NOMO-1 treated with DMSO at 0.1 percent for 48 hours (cell line): ENCODE measurements at regions not wholly inside any gene's neighbourhood (a gene's known extent, or its start where the extent isn't known, plus 50 kb on each side); places are given as distances from the start of the nearest gene placed in this dataset.
"Not testable (repeated sequence)": the region's sequence is repeated elsewhere in the genome, so short reads cannot be mapped to it uniquely, and the experiment has no call there.

ENCODE experiments used
- DNase-seq: peaks from one replicate; lab custom pipeline; 2025; ENCODE audit not compliant: unreplicated experiment; lab: John Stamatoyannopoulos, UW

DNA sequence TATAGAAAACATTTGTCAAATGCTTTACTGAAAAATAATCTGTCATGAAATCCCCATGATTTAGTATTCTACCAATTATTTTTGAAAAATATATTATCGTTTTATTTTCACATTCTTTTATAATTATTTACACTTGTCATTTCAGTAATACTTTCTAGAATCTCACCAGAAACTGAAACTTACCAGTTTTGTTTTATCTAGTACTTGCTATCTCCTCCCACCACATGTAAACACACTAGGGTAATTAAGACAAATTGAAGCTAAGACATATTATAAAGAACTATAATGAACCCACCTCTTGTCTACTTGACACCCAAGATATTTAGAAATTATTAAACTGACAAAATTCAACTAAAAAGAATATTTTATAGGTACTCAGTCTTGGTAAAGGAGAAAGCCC lies 51.5 kb upstream of the GRM3 start:
- no peak for DNase-seq

DNA sequence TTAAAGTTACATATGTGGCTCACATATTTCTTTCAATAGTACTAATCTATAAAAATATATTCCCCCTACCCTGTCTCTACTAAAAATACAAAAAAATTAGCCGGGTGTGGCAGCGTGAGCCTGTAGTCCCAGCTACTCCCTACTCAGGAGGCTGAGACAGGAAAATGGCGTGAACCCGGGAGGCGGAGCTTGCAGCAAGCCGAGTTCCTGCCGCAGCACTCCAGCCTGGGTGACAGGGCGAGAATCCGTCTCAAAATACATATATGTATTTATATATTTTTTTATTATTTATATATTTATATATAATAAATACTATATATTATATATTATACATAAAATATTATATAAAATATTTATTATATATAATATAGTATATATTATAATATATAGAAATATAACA lies 69.7 kb upstream of the GRM3 start:
- DNase-seq, result no peak

DNA sequence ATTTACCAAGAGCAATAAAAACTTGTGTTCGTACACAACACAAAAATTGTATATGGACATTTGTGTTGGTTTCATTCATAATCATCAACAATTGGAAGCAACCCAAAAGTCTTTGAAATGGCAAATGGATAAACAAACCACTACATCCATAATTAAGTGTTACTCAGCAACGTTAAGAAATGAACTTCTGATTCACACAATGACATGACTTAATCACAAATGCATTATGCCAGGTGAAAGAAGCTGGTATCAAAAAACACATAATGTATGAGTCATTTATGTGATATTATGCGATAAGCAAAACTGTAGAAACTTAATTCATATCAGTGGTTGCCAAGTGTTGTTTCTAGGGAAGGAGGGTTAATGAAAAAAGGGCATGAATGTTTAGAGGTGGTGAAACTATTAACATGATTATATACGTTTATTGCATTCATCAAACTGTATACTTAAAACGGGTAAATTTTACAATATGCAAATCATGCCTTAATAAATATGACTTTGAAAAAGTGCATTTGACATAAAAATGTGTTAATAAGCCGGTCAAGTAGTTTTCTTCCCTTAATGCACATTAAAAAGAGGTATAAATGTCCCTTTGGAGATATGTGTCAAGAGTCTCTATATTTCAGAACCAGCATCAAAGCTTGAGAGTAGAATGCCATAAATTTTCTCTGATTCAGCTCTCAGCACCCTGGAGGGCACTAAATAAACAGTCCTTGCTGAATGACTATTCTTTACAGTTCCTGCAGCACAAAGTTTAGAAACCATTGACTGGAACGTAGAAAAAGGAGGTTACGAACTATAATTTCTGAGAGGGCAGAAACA lies 84.8 kb upstream of the GRM3 start:
- no peak for DNase-seq

DNA sequence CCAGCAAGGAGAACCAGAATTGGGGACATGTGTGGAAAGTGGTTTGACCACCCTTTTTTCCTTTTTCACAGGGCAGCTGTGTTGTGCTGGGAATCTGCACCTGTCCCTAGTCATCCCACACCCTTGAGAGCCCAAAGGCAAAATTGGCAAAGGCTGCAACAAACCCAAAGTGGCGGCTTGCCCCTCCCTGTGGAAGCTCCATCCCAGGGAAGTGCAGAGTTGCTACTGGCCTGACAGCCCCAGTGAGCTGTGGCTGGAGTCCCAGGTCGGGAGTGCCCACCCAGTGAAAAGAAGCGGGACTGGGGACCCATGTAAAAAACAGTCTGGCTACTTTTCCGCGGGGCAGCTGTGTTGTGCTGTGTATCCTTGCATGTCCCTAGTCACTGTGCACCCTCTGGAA lies 109.1 kb upstream of the GRM3 start:
- DNase-seq, result no peak

DNA sequence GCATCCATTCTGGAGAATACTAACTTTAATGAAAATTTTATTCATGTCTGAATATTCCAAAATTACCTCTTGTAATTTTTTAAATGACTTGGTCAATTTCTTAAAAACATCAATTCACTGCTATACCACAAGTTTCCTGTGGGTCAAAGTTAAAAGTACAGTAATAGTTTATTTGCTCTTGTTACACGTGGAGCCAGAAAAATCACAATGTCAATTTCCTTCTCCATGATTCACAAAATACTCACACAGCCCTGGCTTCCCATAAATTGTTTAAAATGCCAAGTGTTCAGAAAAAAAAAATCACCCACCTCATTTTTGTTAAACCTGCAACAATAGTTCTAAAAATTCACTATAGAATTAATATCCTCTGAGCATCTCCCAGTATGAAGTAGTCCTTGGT lies 139.5 kb upstream of the GRM3 start:
- no peak for DNase-seq

DNA sequence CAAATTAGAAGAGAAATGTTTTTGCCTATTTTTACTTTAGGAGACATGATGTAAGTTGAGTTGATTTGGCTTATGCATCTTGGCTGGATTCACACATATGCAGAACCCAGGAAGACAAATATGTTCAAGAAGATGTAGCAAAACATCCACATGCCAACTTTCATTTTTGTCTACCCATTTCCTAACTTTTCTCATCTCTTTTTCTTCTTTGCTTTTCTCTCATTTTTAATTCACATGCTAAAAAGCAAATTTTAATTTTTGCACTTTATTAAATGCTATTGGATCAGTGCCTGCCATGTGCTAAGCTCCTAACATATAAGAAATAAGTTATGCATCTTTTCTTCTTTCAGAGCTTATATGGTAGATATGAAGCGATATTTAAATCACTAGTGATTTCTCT lies 143.7 kb upstream of the GRM3 start:
- no peak for DNase-seq

DNA sequence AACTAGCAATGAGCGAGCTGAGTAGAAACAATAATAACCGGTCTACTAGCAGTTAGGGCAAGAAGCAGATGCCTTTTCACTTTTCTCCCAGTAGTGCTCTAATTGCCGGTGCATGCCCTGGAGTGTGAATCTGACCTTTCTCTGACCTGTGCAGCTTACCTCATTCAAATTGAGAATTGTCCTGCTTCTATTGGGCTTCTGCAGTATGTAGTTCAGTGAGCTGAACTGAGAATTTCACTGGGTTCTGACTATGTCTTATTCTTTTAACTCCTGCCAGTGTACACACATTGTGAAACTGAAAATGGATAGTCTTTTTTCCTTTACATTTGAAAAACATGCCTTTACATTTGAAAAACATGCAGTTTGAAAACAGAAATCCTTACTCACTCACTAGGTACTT lies 157.9 kb upstream of the GRM3 start:
- DNase-seq, result no peak

DNA sequence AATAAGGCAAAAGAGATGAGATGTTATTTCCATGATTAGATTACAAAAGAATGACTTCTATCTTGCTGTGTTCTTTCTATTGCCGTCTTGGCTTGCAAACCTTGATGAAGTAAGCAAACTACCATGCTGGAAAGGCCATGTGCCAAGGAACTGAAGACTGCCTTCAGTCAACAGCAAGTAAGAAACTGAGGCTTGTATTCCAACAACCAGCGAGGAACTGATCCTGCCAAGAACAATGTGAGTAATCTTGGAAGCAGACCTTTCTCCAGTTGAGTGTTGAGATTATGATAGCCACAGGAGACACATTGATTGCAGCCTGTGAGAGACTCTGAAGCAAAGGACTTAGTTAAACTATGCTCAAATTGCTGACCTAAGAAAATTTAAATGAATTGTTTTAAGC lies 164.6 kb upstream of the GRM3 start:
- DNase-seq, result no peak

DNA sequence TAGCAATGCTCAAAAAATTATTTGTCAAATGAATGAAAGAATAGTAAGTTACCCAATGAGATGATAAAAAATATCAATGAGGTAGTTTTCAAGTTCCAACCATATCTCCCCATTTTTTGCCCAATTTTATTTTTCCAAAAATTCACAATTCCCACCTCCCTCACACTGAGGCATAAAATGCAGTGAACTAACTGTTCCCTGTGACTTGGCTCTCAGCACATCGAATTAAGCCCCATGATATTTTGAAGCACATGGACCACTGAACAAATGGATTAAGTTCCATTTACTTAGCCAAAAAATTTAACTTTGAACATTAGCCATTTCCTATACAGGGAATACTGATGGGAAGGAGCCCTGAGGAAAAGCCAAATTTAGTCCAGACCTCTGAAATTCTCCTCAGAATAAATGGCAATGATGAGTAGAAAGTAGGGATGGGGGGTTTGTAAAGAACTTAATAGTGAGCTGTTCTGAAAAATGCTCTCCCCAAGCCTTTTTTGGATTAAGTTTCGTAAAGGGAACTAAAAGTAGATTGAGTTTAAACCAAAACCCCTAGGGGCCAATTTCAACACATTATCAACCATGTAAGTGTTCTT lies 166.3 kb upstream of the GRM3 start:
- DNase-seq, result no peak

DNA sequence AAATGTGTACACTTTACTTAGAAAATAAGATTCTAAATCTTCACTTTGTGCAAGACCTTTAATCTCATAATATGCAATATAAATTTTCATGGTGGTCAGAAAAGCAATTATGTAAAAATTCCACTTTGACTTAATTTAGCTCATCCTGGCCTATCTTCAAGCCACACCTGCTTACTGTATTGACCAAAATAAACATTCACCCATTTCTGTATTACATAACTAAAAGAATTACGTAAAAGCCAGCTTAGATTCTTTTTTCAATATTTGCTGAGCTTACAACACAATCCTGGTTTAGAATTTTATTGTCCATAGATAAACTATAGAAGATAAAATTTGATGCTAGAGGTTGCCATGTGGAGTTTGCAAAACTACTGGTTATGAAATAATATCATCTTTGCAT lies 172.9 kb upstream of the GRM3 start:
- no peak for DNase-seq

DNA sequence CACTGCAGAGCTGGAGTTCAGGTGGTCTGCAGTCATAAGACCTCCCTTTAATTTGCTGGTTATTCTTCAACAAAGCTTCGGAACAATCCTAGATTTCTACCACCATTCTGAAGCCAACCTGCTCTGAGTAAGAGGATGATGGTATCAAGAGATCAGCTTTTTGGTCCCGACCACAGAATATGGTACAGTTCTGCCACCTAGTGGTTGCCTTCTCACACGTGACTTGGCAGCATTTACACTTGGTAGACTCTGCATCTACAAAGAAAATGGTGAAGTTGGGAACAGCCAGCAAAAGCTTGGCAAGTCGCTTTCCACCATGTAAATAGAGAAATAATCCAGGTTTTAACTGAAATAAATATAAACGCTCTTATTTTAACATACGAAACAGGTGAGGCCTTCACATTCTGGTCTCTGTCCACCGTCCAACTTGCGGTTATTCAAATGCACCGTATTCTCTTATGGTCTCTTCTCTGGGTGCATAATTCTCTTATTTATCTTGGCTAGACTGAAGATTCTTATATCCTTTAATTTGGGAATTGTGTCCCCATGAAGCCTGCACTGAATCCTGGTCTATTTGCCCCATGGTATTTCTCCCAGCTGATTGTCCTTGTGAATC lies 173.9 kb upstream of the GRM3 start:
- DNase-seq, result peak; percentile 78

DNA sequence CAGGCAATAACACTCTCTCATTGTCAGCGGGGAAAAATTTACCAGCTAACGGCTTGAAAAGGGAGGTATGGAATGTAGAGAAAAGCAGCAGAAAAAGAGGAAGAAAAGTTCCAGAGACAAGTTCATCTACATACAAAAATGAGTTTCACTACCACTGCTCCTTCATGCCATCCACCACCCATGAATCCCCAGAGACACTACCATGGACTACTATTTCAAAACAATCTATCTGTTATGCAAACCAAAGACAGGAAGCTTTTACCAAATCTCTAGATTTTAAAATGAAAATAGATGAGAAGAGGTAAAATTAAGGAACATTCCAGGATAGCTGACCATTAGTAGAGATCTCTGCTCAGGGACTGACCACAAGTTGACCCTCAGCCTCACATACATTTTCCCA lies 189.0 kb upstream of the GRM3 start:
- DNase-seq, result no peak

DNA sequence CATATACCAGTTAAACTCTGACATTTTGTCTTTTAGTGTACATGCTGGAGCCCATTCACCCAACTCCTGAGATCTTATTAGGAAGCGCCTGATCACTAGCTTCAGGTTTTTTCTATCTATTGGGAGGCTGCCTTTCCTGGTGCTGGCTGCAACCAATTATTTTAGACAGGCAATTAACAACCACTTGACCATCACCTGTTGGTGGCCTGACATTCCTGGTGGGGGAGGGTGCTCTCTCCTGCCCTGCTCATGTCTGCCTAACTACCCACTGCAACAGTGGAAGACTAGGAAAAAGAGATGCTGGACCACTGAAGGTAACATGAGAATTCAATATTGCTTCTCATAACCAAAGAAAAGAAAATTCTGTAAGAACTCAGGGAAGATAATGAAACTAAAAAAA lies 190.3 kb upstream of the GRM3 start:
- no peak for DNase-seq

DNA sequence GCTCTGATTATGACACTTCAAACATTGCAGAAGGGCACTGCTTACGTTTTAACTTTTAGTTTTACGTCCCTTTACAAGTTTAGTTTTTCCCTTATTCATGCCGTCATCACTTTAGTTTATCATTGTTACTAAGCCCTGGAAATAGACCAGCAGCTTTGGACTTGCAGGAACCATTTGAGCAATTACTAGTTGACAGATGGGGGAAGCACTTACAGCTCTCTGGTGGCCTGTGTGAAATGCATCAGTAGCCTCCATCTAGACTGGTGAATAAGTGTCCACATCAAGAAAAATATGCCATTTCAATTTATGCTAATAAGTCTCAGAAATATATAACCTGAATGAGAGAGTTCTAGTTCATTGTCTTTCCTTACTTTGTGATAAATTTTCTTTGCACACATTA lies 194.9 kb upstream of the GRM3 start:
- DNase-seq, result no peak

DNA sequence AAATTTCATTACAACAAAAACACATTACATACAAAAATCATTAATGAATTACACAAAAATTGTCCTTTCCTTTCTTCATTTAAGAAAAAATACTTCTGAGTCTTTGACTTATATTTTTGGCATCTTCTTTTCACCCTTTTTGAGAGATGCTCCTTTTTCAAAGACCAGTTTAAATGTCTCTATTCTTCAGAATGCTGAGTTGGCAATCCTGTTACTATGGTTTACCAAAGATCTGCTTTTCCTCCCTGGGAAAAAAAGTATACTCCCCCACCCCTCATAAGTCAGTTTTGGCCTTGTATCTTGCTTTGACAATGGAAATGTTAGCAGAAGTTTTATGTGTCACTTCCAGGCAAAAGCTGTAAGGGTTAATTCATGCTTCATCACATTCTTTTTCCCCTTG lies 198.4 kb upstream of the GRM3 start:
- no peak for DNase-seq

DNA sequence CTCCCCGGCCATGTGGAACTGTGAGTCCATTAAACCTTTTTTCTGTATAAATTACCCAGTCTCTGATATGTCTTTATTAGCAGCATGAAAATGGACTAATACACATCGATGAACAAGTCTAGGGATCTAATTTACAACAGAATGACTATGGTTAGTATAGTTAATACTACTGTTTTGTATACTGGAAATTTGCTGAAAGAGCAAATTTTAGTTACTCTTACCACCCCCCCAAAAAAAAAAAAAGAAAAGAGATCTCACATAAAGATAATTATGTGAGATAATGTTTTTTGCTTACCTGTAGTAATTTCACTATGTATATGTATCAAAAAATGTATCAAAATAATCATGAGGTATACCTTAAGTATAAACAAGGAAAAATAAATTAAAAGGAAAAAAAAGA lies 199.5 kb upstream of the GRM3 start:
- DNase-seq, result no peak

DNA sequence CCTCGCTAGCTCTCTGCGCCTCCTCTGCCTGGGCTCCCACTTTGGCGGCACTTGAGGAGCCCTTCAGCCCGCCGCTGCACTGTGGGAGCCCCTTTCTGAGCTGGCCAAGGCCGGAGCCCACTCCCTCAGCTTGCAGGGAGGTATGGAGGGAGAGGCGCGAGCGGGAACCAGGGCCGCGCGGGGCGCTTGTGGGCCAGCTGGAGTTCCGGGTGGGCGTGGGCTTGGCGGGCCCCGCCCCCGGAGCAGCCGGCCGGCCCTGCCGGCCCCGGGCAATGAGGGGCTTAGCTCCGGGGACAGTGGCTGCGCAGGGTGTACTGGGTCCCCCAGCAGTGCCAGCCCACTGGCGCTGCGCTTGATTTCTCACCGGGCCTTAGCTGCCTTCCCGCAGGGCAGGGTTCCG lies 203.3 kb upstream of the GRM3 start:
- not testable (repeated sequence) for DNase-seq

DNA sequence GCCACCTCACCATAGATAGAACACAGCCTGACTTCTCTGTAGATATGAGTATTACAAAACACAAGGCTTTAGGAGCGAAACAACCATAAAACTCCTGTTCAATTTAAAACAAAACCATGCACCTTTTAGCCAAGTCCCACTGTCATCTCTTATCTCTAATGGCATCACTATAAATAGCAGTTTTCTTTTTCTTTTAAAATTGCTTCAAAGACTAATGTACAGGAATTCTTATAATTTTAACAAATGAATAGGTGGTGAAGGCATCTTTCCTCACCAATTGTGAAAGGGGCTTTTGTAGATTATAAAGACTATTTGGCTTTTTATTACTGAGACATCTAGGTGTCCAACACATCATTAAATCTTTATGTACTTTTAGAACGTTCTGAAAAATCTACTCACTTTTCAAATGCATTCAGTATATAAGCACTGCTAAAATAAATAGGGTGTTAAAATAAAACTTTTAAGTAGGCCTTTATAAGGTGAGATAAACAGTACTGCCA lies 205.7 kb upstream of the GRM3 start:
- DNase-seq, result no peak

DNA sequence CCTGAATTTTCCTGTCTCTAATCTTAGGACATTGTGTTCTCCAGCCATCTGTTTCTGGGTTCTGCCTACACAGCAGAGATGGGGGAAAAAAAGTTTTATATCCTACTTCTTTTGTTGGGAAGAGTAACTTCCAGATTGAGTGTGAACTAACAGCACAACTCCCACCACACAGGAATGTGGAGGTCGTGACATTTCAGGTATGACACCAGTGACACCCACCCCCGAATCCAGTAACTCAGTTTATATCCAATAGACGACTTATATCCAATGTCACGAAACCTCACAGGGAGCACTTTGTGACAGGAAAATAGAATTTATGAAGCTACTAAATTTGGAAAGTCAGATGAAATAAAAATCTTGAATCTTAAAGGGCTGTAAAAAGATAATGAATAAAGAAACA lies 211.9 kb upstream of the GRM3 start:
- no peak for DNase-seq

DNA sequence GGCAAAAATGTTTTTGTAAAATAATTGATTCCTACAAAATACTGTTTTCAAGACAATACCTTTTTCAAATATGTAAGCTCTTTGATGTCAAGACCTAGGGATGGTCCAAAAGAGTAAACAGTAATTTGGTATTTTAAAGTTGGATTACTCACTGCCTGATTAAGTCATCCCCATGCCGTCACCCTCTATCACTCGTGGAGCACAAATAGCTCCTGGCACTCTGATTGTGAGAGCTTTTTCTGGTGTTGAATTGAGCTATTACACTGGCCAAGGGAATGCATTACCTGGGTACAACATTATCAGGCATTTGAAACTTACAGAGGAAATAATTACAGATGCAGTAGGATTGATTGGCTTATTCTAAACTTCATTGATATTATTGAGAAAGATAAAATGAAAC lies 231.9 kb upstream of the GRM3 start:
- no peak for DNase-seq

DNA sequence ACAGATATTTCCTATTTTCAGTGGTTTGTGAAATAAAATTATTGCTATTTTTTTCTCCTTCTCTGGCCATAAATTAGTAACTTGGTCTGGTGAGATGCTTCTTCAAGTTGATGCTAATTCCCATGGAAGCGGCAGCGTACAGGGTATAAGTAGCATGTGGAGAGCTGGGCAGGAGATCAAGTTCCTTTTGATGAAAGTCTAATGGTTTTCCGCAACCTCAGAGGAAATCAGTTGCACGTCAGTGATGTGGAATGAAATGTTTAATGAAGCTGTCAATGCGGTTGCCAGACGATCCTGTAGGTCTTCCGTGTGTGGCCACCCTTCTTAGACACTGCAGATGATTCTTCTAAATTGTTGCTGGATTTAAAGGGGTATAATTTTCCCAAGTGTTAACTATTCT lies 236.4 kb upstream of the GRM3 start:
- DNase-seq, result no peak

DNA sequence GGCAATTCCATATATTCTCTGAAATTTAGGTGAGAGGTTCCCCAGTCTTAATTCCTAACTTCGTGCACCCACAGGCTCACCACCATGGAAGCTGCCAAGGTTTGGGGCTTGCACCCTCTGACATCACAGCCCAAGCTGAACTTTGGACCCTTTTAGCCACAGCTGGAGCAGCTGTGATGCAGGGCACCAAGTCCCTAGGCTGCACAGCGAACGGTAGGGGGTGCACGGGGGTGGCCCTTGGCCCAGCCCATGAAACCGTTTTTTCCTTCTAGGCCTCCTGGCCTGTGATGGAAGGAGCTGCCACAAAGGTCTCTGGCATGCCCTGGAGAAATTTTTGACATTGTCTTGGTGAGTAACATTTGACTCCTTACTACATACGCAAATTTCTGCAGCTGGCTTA lies 251.9 kb upstream of the GRM3 start:
- no peak for DNase-seq
